ENCODE measurements at regions not wholly inside any gene's neighbourhood (a gene's known extent, or its start where the extent isn't known, plus 50 kb on each side); places are given as distances from the start of the nearest gene placed in this dataset.

- no peak overlapping the region for H3K27ac Mint-ChIP-seq
- DNase-seq: no peak
- peaks cover 0 to 5% (median 1%) of the 10 kb centered on the region in 3 donors for H3K27me3 Mint-ChIP-seq (ENCODE audit: low read depth in 3 of 3)
- no peaks in the 10 kb centered on the region for H3K4me1 Mint-ChIP-seq
- H3K4me3 Mint-ChIP-seq: no peak overlapping the region
- H3K36me3 Mint-ChIP-seq: no peaks in the 10 kb centered on the region
- peaks cover 0 to 1% (median 0%) of the 10 kb centered on the region in 6 donors for H3K9me3 Mint-ChIP-seq
Measured at GRCh38 chr1:30489737-30490389, 233.5 kb downstream of the MATN1 start.

- no peak for DNase-seq
- no peak overlapping the region for H3K4me3 Mint-ChIP-seq
- H3K36me3 Mint-ChIP-seq: no peaks in the 10 kb centered on the region
- no peaks in the 10 kb centered on the region for H3K4me1 Mint-ChIP-seq
- H3K9me3 Mint-ChIP-seq: peaks cover 0 to 3% (median 1%) of the 10 kb centered on the region in 6 donors
- no peak overlapping the region for H3K27ac Mint-ChIP-seq
- peaks cover 0 to 4% (median under 1%) of the 10 kb centered on the region in 3 donors for H3K27me3 Mint-ChIP-seq (ENCODE audit: low read depth in 3 of 3)
Measured at GRCh38 chr1:30488324-30488913, 235.0 kb downstream of the MATN1 start.

GRCh38 chr1:30487042-30487441, 236.3 kb downstream of the MATN1 start:
- H3K4me3 Mint-ChIP-seq: no peak overlapping the region
- H3K27me3 Mint-ChIP-seq (ENCODE audit: low read depth in 3 of 3): peaks cover 2 to 4% (median 3%) of the 10 kb centered on the region in 3 donors
- no peak overlapping the region for H3K27ac Mint-ChIP-seq
- H3K36me3 Mint-ChIP-seq: no peaks in the 10 kb centered on the region
- H3K9me3 Mint-ChIP-seq: peaks cover 6 to 16% (median 13%) of the 10 kb centered on the region in 6 donors
- no peaks in the 10 kb centered on the region for H3K4me1 Mint-ChIP-seq
- no peak for DNase-seq

GRCh38 chr1:30485072-30485471, 238.3 kb downstream of the MATN1 start:
- H3K9me3 Mint-ChIP-seq: peaks cover 13 to 29% (median 27%) of the 10 kb centered on the region in 6 donors
- H3K4me3 Mint-ChIP-seq: no peak overlapping the region
- H3K27me3 Mint-ChIP-seq (ENCODE audit: low read depth in 3 of 3): peaks cover 2 to 4% (median 3%) of the 10 kb centered on the region in 3 donors
- H3K4me1 Mint-ChIP-seq: no peaks in the 10 kb centered on the region
- peaks cover 3 to 11% (median 9%) of the 10 kb centered on the region in 3 donors for H3K36me3 Mint-ChIP-seq
- no peak overlapping the region for H3K27ac Mint-ChIP-seq
- DNase-seq: no peak

GRCh38 chr1:30484668-30485067, 238.7 kb downstream of the MATN1 start:
- H3K4me1 Mint-ChIP-seq: no peaks in the 10 kb centered on the region
- H3K27ac Mint-ChIP-seq: no peak overlapping the region
- no peak overlapping the region for H3K4me3 Mint-ChIP-seq
- H3K36me3 Mint-ChIP-seq: peaks cover 3 to 11% (median 9%) of the 10 kb centered on the region in 3 donors
- H3K9me3 Mint-ChIP-seq: peaks cover 13 to 30% (median 27%) of the 10 kb centered on the region in 6 donors
- DNase-seq: no peak
- H3K27me3 Mint-ChIP-seq (ENCODE audit: low read depth in 3 of 3): peaks cover 2 to 4% (median 3%) of the 10 kb centered on the region in 3 donors

- DNase-seq: no peak
- H3K9me3 Mint-ChIP-seq: peaks cover 15 to 30% (median 27%) of the 10 kb centered on the region in 6 donors
- H3K27me3 Mint-ChIP-seq (ENCODE audit: low read depth in 3 of 3): peaks cover 0 to 3% (median 2%) of the 10 kb centered on the region in 3 donors
Measured at GRCh38 chr1:30479575-30479974, 243.8 kb downstream of the MATN1 start.

DNA sequence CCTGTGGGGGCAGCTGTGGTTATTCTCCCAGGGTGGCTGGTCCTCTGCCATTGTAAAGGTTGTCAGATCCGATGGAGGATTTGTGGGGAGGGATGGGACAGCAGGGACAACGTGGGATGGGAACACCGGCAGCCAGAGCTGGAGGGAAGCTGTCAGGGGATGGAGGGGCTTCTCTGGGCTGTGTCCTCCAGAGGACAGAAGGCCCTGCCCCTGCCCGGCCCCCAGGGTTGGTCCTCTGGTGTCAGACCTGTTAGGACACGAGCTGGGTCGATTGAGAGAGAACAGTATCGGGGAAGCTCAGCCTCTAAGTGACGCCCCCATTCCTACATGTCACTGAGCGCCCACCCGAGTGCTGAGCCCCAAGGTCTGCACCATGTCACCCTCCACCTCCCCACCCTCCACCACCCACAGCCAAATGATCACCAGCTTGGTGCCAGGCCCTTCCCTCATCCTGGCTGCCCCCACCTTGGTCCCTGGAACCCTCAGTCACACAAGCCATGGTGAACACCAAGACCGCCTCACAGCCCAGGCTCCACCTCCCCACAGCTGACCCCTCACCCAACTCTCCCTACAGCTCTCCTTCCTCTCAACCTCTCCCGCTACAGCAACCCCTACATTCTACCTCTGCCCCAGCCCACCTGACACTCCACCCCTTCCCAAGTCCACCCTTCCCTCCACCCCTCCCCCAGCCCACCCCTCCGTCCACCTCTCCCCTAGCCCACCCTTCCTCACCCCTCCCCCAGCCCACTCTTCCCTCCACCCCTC, 244.4 kb downstream of the MATN1 start:
- no peak for DNase-seq
- H3K27me3 Mint-ChIP-seq (ENCODE audit: low read depth in 3 of 3): peaks cover 0 to 3% (median 2%) of the 10 kb centered on the region in 3 donors
- H3K4me3 Mint-ChIP-seq: no peak overlapping the region

More at GRCh38 chr1:30479575-30479974, 243.8 kb downstream of the MATN1 start:
- Mint-ChIP-seq H3K36me3 (peaks cover 3 to 11% (median 9%) of the 10 kb centered on the region in 3 donors), H3K27ac (no peak overlapping the region), H3K4me3 (no peak overlapping the region), H3K4me1 (no peaks in the 10 kb centered on the region)

GRCh38 chr1:30478283-30478682, 245.1 kb downstream of the MATN1 start:
- Mint-ChIP-seq H3K27me3 (ENCODE audit: low read depth in 3 of 3) (peaks cover 0 to 1% (median 0%) of the 10 kb centered on the region in 3 donors), H3K9me3 (peaks cover 13 to 27% (median 25%) of the 10 kb centered on the region in 6 donors)

More for the DNA sequence above, 244.4 kb downstream of the MATN1 start:
- Mint-ChIP-seq H3K27ac (no peak overlapping the region), H3K36me3 (peaks cover 3 to 11% (median 9%) of the 10 kb centered on the region in 3 donors), H3K9me3 (peaks cover 15 to 29% (median 27%) of the 10 kb centered on the region in 6 donors), H3K4me1 (no peaks in the 10 kb centered on the region)

DNA sequence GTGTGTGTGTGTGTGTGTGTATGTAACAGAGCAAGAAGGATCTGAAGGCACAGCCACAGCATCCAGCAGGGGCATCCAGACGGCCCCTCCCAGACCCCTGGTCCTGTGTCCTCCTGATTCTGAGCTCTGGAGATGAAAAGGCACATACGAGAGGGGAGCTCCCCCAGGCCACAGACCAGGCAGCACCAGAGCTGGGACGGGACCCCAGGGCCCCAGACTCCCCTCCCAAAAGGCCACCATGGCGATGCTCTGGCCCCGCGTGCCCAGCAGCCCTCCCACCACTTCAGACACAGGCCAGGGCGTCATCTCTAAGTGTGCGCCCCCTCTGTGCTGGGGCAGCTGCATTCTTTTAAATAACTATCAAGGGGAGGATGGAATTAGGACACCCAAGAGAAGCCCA, 245.8 kb downstream of the MATN1 start:
- H3K4me1 Mint-ChIP-seq: no peaks in the 10 kb centered on the region
- no peak for DNase-seq

More at GRCh38 chr1:30478283-30478682, 245.1 kb downstream of the MATN1 start:
- no peak overlapping the region for H3K4me3 Mint-ChIP-seq
- H3K36me3 Mint-ChIP-seq: peaks cover 3 to 11% (median 9%) of the 10 kb centered on the region in 3 donors
- H3K27ac Mint-ChIP-seq: no peak overlapping the region
- no peaks in the 10 kb centered on the region for H3K4me1 Mint-ChIP-seq
- DNase-seq: no peak

GRCh38 chr1:30476911-30477459, 246.4 kb downstream of the MATN1 start:
- no peak for DNase-seq
- H3K4me3 Mint-ChIP-seq: no peak overlapping the region
- H3K27ac Mint-ChIP-seq: no peak overlapping the region
- peaks cover 9 to 15% (median 13%) of the 10 kb centered on the region in 6 donors for H3K9me3 Mint-ChIP-seq
- H3K27me3 Mint-ChIP-seq (ENCODE audit: low read depth in 3 of 3): no peaks in the 10 kb centered on the region
- H3K4me1 Mint-ChIP-seq: no peaks in the 10 kb centered on the region
- H3K36me3 Mint-ChIP-seq: peaks cover 3 to 10% (median 9%) of the 10 kb centered on the region in 3 donors

More for the DNA sequence above, 245.8 kb downstream of the MATN1 start:
- Mint-ChIP-seq H3K4me3 (no peak overlapping the region), H3K27ac (no peak overlapping the region), H3K36me3 (peaks cover 3 to 11% (median 9%) of the 10 kb centered on the region in 3 donors), H3K9me3 (peaks cover 10 to 21% (median 19%) of the 10 kb centered on the region in 6 donors), H3K27me3 (ENCODE audit: low read depth in 3 of 3) (no peaks in the 10 kb centered on the region)

GRCh38 chr1:30476476-30476875, 246.9 kb downstream of the MATN1 start:
- Mint-ChIP-seq H3K27me3 (ENCODE audit: low read depth in 3 of 3) (no peaks in the 10 kb centered on the region), H3K9me3 (peaks cover 4 to 10% (median 8%) of the 10 kb centered on the region in 6 donors), H3K27ac (no peak overlapping the region), H3K4me1 (no peaks in the 10 kb centered on the region), H3K36me3 (peaks cover 3 to 5% (median 4%) of the 10 kb centered on the region in 3 donors), H3K4me3 (no peak overlapping the region)
- no peak for DNase-seq

GRCh38 chr1:30475966-30476365, 247.4 kb downstream of the MATN1 start:
- Mint-ChIP-seq H3K9me3 (peaks cover 1 to 6% (median 5%) of the 10 kb centered on the region in 6 donors), H3K27ac (no peak overlapping the region)

GRCh38 chr1:30475201-30475600, 248.2 kb downstream of the MATN1 start:
- H3K4me1 Mint-ChIP-seq: no peaks in the 10 kb centered on the region
- H3K36me3 Mint-ChIP-seq: no peaks in the 10 kb centered on the region
- H3K27me3 Mint-ChIP-seq (ENCODE audit: low read depth in 3 of 3): no peaks in the 10 kb centered on the region
- peak overlapping the region in 1 of 6 donors; percentile 18 for H3K27ac Mint-ChIP-seq
- no peak overlapping the region for H3K4me3 Mint-ChIP-seq
- no peak for DNase-seq
- peaks cover 0 to 1% (median 0%) of the 10 kb centered on the region in 6 donors for H3K9me3 Mint-ChIP-seq

More at GRCh38 chr1:30475966-30476365, 247.4 kb downstream of the MATN1 start:
- no peaks in the 10 kb centered on the region for H3K4me1 Mint-ChIP-seq
- peaks cover 3 to 5% (median 4%) of the 10 kb centered on the region in 3 donors for H3K36me3 Mint-ChIP-seq
- no peak for DNase-seq
- H3K4me3 Mint-ChIP-seq: no peak overlapping the region
- H3K27me3 Mint-ChIP-seq (ENCODE audit: low read depth in 3 of 3): no peaks in the 10 kb centered on the region

Measured in immature natural killer cell (primary cell).